ENCODE measurements at regions not wholly inside any gene's neighbourhood (a gene's known extent, or its start where the extent isn't known, plus 50 kb on each side); places are given as distances from the start of the nearest gene placed in this dataset.

GRCh38 chr22:34526681-34527080, 539.3 kb upstream of the ISX start:
- no peak for TF ChIP-seq CTCF (IDR thresholded peaks at IDR 0.05)
- no peak for TF ChIP-seq POLR2AphosphoS5 (IDR thresholded peaks at IDR 0.05)
- no peak for TF ChIP-seq EP300 (IDR thresholded peaks at IDR 0.05)

Measured in upper lobe of left lung (tissue), 4 donors.